ENCODE measurements at regions not wholly inside any gene's neighbourhood (a gene's known extent, or its start where the extent isn't known, plus 50 kb on each side); places are given as distances from the start of the nearest gene placed in this dataset.

- TF ChIP-seq YY1 (IDR thresholded peaks at IDR 0.05; ENCODE audit: insufficient read depth, insufficient replicate concordance, low read depth, low read length) = no peak
- no peak for TF ChIP-seq CHD4 (IDR thresholded peaks at IDR 0.05; ENCODE audit: borderline replicate concordance, low read length)
- no peak for TF ChIP-seq YEATS2 (CRISPR knock-in tag; IDR thresholded peaks at IDR 0.05; ENCODE audit: borderline replicate concordance)
- 0 out of 2 replicates have a peak, but pooled peaks have one; percentile 5 for TF ChIP-seq HOXA3 (CRISPR knock-in tag; IDR thresholded peaks at IDR 0.05)
- TF ChIP-seq NFKBIZ (CRISPR knock-in tag; IDR thresholded peaks at IDR 0.05) = no peak
- no peak for TF ChIP-seq ZSCAN30 (CRISPR knock-in tag; IDR thresholded peaks at IDR 0.05)
- no peak for TF ChIP-seq ZNF547 (CRISPR knock-in tag; IDR thresholded peaks at IDR 0.05)
- TF ChIP-seq HINFP (CRISPR knock-in tag; IDR thresholded peaks at IDR 0.05; ENCODE audit: low read depth) = no peak
- no peak for TF ChIP-seq ZBTB7A (CRISPR knock-in tag; IDR thresholded peaks at IDR 0.05)
- no peak for TF ChIP-seq ZNF292 (CRISPR knock-in tag; IDR thresholded peaks at IDR 0.05; ENCODE audit: borderline replicate concordance, low read depth)
- TF ChIP-seq ONECUT2 (CRISPR knock-in tag; IDR thresholded peaks at IDR 0.05) = no peak
- no peak for TF ChIP-seq CBX2 (IDR thresholded peaks at IDR 0.05; ENCODE audit: low read depth, low read length)
- TF ChIP-seq CBX2 (CRISPR knock-in tag; IDR thresholded peaks at IDR 0.05; ENCODE audit: low read depth) = no peak
- TF ChIP-seq RBM22 (optimal IDR thresholded peaks at IDR 0.05; ENCODE audit: low read length) = no peak
- TF ChIP-seq NR3C1 (CRISPR knock-in tag; IDR thresholded peaks at IDR 0.05) = no peak
- peak; percentile 38; the same call in 1 of the 2 replicates for TF ChIP-seq ETV5 (CRISPR knock-in tag; IDR thresholded peaks at IDR 0.05; ENCODE audit: borderline replicate concordance)
- no peak for TF ChIP-seq TAF1 (CRISPR knock-in tag; IDR thresholded peaks at IDR 0.05)
- no peak for TF ChIP-seq SRSF4 (IDR thresholded peaks at IDR 0.05; ENCODE audit: low read depth, low read length, poor library complexity, severe bottlenecking)
- no peak for TF ChIP-seq TRIM24 (CRISPR knock-in tag; IDR thresholded peaks at IDR 0.05)
- TF ChIP-seq HNRNPLL (IDR thresholded peaks at IDR 0.05; ENCODE audit: low read depth, low read length, poor library complexity, severe bottlenecking) = peak; percentile 29
- TF ChIP-seq CBX1 (IDR thresholded peaks at IDR 0.05; ENCODE audit: low read depth) = no peak
- no peak for TF ChIP-seq GPBP1L1 (CRISPR knock-in tag; IDR thresholded peaks at IDR 0.05)
- TF ChIP-seq MAZ (IDR thresholded peaks at IDR 0.05; ENCODE audit: borderline replicate concordance, low read depth, low read length) = 0 out of 2 replicates have a peak, but pooled peaks have one; percentile 19
- TF ChIP-seq MAZ (CRISPR knock-in tag; IDR thresholded peaks at IDR 0.05; ENCODE audit: low read depth) = 0 out of 2 replicates have a peak, but pooled peaks have one; percentile 50
- no peak for TF ChIP-seq ATF4 (CRISPR knock-in tag; IDR thresholded peaks at IDR 0.05)
- no peak for TF ChIP-seq SALL1 (CRISPR knock-in tag; IDR thresholded peaks at IDR 0.05)
- TF ChIP-seq NFKB2 (CRISPR knock-in tag; IDR thresholded peaks at IDR 0.05; ENCODE audit: borderline replicate concordance) = no peak
- no peak for TF ChIP-seq ZNF629 (CRISPR knock-in tag; conservative IDR thresholded peaks at IDR 0.05)
- TF ChIP-seq SOX5 (CRISPR knock-in tag; IDR thresholded peaks at IDR 0.05; ENCODE audit: borderline replicate concordance) = no peak
These were observed 56.6 kb upstream of the GSE1 start (continued) for GRCh38 chr16:85556456-85557082.
